Large intestine (tissue), 3 donors: ENCODE measurements at regions not wholly inside any gene's neighbourhood (a gene's known extent, or its start where the extent isn't known, plus 50 kb on each side); places are given as distances from the start of the nearest gene placed in this dataset.

Experiments
- DNase-seq, 2 donors: peaks; one replicate each; pipeline versions ENCODE4 v3.0.0 to v3.0.0-alpha.2; 2013
- H3K27ac ChIP-seq: one replicate; pipeline ENCODE4 v1.5.1; 2013; ENCODE audit warnings: low read length
- H3K27me3 ChIP-seq: 2 replicates; pipeline ENCODE4 v1.6.1; 2013; ENCODE audit warnings: low read length; ENCODE audit not compliant: control insufficient read depth, insufficient read depth
- H3K36me3 ChIP-seq: 2 replicates; pipeline ENCODE4 v1.6.1; 2013; ENCODE audit warnings: low read length; ENCODE audit not compliant: control insufficient read depth, insufficient read depth
- H3K4me1 ChIP-seq: one replicate; pipeline ENCODE4 v1.6.1; 2013; ENCODE audit warnings: low read length; ENCODE audit not compliant: control insufficient read depth, insufficient read depth
- H3K4me3 ChIP-seq: one replicate; pipeline ENCODE4 v1.5.1; 2013; ENCODE audit warnings: low read length
- H3K9me3 ChIP-seq: one replicate; pipeline ENCODE4 v1.6.1; 2013; ENCODE audit warnings: mild to moderate bottlenecking, low read depth, low read length, moderate library complexity; ENCODE audit not compliant: control insufficient read depth
- WGBS: methylation state at CpG from one replicate; pipeline ENCODE4 v1.1.5; 2013; ENCODE audit warnings: low lambda C conversion rate; ENCODE audit not compliant: insufficient coverage; 5-methylcytosine and 5-hydroxymethylcytosine counted together

DNA sequence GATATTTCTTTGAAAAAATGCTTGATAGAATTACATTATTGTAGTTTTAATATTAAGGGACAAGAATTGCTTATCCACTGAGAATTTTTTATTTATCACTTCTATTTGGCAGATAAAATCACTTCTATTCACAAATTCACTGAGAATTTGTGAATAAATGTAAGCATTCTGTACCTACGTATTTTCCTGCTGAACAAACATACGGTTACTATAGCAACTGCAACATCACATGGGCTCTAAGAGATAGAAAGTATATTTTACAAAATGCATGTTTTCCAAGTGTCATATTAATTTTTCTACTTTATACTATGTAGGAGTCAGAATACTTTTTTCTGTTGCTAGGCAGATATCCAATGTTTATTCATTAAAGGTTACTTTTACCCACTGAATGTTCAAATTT lies 166.2 kb downstream of the ZIC1 start:
- Histone ChIP-seq H3K27me3 (no peaks in the 10 kb centered on the region), H3K4me1 (no peaks in the 10 kb centered on the region), H3K4me3 (no peak overlapping the region), H3K9me3 (no peaks in the 10 kb centered on the region), H3K36me3 (no peaks in the 10 kb centered on the region), H3K27ac (no peak overlapping the region)
- no peak for DNase-seq
- WGBS: 83% methylated on average over 2 of the region's 2 CpGs

DNA sequence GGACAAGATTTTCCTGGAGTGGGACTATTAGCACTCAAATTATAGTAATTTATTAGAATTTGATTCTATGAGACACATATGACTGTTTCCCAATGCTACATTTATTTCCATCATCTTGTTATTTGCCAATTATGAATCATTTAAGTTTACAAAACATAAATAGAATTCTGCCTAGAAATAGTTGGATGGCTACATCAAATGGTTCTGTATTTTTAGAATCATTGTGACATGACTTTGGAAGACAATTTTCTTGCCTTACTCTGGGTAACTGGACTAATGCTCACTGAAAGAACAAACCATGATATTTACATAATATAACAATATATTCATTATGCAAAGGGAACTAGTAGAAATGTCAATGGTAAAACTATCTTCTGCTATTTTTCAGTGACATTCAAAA lies 173.5 kb downstream of the ZIC1 start:
- Histone ChIP-seq H3K9me3 (no peaks in the 10 kb centered on the region), H3K4me3 (no peak overlapping the region), H3K4me1 (no peaks in the 10 kb centered on the region), H3K27me3 (no peaks in the 10 kb centered on the region), H3K36me3 (no peaks in the 10 kb centered on the region), H3K27ac (no peak overlapping the region)
- DNase-seq: no peak

- no peak overlapping the region for H3K27ac ChIP-seq
- no peaks in the 10 kb centered on the region for H3K9me3 ChIP-seq
- H3K27me3 ChIP-seq: no peaks in the 10 kb centered on the region
- DNase-seq: no peak
- WGBS: no CpG with 5 or more reads among the region's 2 CpGs
- no peaks in the 10 kb centered on the region for H3K4me1 ChIP-seq
- no peak overlapping the region for H3K4me3 ChIP-seq
- H3K36me3 ChIP-seq: no peaks in the 10 kb centered on the region
Observed at GRCh38 chr3:147589016-147589415, 179.9 kb downstream of the ZIC1 start.

DNA sequence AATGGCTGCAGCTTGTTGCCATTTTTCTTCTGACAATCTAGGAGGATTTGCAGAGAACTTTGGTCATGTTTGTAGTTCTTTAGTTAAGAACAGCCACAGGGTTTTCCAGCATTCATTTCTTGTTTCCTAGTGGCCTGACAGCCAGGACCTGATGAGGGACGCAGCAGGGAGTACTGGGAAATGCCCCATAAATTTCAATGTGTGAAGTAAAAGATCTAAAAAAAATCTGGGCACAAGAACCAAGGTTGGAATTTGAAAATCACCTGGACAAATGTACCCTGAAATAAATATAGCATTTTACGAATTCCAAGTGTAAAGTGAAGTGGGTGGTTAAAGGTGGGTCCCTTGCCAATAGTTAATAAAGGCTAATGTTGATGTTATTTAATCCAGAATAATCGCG lies 195.0 kb downstream of the ZIC1 start:
- no peak for DNase-seq
- 83% methylated on average over 2 of the region's 4 CpGs for WGBS
- Histone ChIP-seq H3K27me3 (no peaks in the 10 kb centered on the region), H3K4me1 (no peaks in the 10 kb centered on the region), H3K27ac (no peak overlapping the region), H3K4me3 (no peak overlapping the region), H3K9me3 (no peaks in the 10 kb centered on the region), H3K36me3 (no peaks in the 10 kb centered on the region)

DNA sequence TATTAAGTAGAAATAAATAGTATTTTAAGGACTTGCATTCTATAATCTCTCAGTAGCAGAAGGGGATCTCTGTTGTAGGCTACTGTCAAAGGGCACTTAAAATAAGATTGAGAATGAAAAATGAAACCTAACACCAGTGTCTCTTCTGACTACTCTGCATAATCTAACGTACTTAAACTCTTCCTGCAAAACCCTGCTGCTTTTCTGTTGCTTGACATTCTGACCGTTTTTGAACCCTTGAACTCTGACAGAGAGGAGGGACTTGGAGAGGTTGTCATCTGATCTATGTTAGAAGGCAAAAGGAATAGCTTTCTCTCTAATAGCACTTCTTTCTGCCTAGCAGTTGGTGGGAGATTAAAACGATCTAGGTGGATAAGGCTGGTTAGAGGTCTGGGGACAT lies 204.6 kb downstream of the ZIC1 start:
- H3K4me3 ChIP-seq: no peak overlapping the region
- no peaks in the 10 kb centered on the region for H3K27me3 ChIP-seq
- WGBS: 0% methylated on average over 1 of the region's 3 CpGs
- no peak for DNase-seq
- H3K9me3 ChIP-seq: no peaks in the 10 kb centered on the region
- no peak overlapping the region for H3K27ac ChIP-seq
- no peaks in the 10 kb centered on the region for H3K36me3 ChIP-seq
- H3K4me1 ChIP-seq: no peaks in the 10 kb centered on the region

GRCh38 chr3:147614210-147614609 lies 205.0 kb downstream of the ZIC1 start:
- Histone ChIP-seq H3K27ac (no peak overlapping the region), H3K9me3 (no peaks in the 10 kb centered on the region), H3K4me3 (no peak overlapping the region), H3K27me3 (no peaks in the 10 kb centered on the region), H3K4me1 (no peaks in the 10 kb centered on the region), H3K36me3 (no peaks in the 10 kb centered on the region)
- DNase-seq: no peak
- WGBS: 72% methylated on average over 2 of the region's 3 CpGs

DNA sequence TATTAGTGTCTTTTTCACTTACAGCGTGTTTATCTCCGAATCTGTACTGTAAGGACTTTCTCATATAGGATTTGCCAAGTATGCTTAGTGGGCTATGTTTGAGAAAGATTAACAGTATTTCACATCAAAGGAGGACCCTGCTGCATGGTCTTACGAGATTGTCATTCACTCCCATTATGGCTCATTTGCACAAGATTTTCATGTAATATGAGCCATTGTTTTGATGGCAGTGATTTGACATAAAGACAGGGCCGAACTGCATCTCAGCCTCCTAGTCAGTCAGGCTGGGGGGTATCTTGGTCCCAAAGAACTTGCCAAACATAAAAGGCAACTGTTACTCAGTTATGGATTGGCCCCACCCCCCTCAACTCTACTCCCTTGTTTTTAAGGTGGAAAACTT lies 205.9 kb downstream of the ZIC1 start:
- WGBS: 14% methylated on average over 1 of the region's 4 CpGs
- no peak overlapping the region for H3K27ac ChIP-seq
- DNase-seq: no peak
- H3K36me3 ChIP-seq: no peaks in the 10 kb centered on the region
- no peaks in the 10 kb centered on the region for H3K27me3 ChIP-seq
- H3K4me3 ChIP-seq: no peak overlapping the region
- no peaks in the 10 kb centered on the region for H3K4me1 ChIP-seq
- H3K9me3 ChIP-seq: no peaks in the 10 kb centered on the region

DNA sequence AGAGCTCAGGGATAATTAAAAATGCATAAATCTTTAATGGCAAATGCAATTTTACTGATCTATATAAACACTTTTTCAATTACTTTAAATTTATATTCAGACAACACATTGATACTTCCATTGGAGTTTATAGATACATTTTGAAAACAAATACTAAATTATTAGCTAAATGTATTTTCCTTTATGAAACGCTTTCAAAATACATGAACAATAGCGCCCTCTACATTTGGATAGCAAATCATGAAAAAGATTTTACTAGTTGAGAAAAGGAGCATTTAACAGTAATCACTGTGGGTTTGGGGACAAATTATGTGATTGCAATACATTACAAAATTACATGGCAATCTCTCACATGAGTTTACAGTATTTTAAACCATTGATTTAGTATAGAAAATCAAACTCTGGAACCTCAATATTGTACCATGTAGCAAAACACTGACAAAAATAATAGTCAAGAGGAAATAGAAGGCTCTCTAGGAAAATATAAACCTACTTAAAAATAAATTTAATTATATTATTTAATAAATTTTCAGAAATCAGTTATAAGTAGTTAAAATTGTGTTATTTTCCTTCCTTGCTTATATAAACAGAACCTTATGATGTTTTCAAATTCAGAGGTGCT lies 207.9 kb downstream of the ZIC1 start:
- Histone ChIP-seq H3K4me1 (no peaks in the 10 kb centered on the region), H3K27ac (no peak overlapping the region), H3K27me3 (no peaks in the 10 kb centered on the region), H3K36me3 (no peaks in the 10 kb centered on the region), H3K4me3 (no peak overlapping the region), H3K9me3 (no peaks in the 10 kb centered on the region)
- DNase-seq: no peak
- WGBS: 10% methylated on average over 2 of the region's 2 CpGs

DNA sequence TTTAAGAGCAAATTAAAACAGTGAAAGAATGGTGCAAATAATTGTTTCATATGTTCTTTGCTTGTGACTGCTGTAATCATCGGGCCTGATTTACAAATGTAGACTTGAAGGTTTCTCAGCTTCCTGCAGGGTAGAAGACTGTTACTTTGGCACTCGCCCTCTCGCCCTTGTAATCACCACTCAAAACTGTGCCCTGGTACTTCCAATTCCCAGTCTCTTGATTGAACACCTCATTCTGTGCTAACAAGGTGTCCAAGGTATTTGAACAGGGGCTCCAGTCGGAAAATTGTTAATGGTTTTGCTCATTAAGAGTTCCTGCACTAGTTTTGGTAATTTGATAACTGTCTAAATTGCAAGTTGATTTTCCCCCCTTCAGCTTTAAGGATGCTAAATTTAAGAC lies 209.5 kb downstream of the ZIC1 start:
- Histone ChIP-seq H3K27me3 (no peaks in the 10 kb centered on the region), H3K9me3 (no peaks in the 10 kb centered on the region), H3K4me1 (no peaks in the 10 kb centered on the region), H3K27ac (no peak overlapping the region), H3K4me3 (no peak overlapping the region), H3K36me3 (no peaks in the 10 kb centered on the region)
- no peak for DNase-seq
- no CpG with 5 or more reads among the region's 4 CpGs for WGBS

DNA sequence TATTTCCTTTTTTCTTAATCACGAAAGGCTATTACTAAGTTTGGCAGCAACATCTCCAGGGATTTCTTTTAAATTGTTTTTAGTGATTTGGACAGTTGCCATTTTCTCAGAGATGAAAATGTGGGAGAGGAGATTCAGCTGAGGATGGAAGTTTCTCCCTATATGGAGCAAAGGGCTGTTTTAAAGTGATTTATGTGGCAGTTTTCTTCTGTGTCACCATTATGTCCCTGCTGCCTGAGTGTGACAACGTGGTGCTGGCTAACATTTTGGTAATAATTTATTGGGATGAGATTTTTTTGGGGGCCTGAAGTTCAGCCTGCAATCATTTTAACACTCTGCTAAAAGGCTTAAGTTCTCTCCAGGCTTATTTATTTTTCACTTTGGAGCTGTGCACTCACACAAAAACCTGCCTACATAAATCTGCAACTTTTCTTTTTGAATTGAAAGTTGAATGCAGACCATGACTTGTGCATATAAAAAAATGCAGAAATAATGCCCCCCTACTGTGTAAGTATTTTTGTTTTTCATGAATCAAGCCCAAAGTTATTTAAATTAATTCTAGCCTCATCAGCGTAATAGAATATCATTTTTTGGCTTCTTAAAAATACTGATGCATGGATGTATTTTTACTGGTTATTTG lies 210.9 kb downstream of the ZIC1 start:
- Histone ChIP-seq H3K4me1 (no peaks in the 10 kb centered on the region), H3K36me3 (no peaks in the 10 kb centered on the region), H3K27me3 (no peaks in the 10 kb centered on the region), H3K27ac (no peak overlapping the region), H3K9me3 (no peaks in the 10 kb centered on the region), H3K4me3 (no peak overlapping the region)
- 86% methylated on average over 2 of the region's 3 CpGs for WGBS
- no peak for DNase-seq

DNA sequence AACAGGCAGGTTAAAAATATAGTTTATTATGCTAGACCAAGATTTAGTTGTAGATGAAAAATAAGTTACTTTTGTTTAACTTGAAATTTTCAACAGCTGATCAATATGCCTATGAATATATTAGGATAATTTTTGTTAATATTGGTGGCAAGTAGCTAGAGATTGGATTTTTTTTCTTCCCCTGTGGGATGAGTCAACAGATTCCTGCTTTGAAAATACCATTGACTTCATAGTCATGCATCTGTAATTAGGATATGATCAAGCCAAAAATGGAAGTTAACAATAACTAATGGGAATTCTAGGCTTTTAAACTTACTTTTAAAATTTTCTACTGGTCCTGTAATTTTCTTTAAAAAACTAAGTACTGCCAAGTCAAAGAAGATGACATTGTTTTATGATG lies 211.7 kb downstream of the ZIC1 start:
- Histone ChIP-seq H3K36me3 (no peaks in the 10 kb centered on the region), H3K9me3 (no peaks in the 10 kb centered on the region), H3K4me3 (no peak overlapping the region), H3K27me3 (no peaks in the 10 kb centered on the region), H3K4me1 (no peaks in the 10 kb centered on the region), H3K27ac (no peak overlapping the region)
- DNase-seq: no peak
